GM12878 (cell line): ENCODE measurements at regions not wholly inside any gene's neighbourhood (a gene's known extent, or its start where the extent isn't known, plus 50 kb on each side); places are given as distances from the start of the nearest gene placed in this dataset.

Experiments used
- ATAC-seq: fragments of 200-7000 bp; cut with Tn5 transposase; 3 replicates; pipeline ENCODE4 v1.9.1; 2020; ENCODE audit warnings: mild to moderate bottlenecking, moderate library complexity
- BruUV-seq: library from RNA; stranded (reverse); fragments of 400-500 nt; replicated peaks from 2 replicates; lab custom pipeline; 2021; lab: Mats Ljungman, UMichigan
- CTCF ChIA-PET: fragments of 300-600 bp; sonication (Branson Sonifier 250); formaldehyde crosslinking; extraction: SDS; loops from one replicate; lab custom pipeline; 2021; ENCODE audit warnings: inconsistent platforms; lab: Yijun Ruan, JAX
- POLR2A ChIA-PET: fragments of 350-600 bp; formaldehyde crosslinking; extraction: SDS; loops from one replicate; lab custom pipeline; 2021; ENCODE audit warnings: inconsistent platforms; lab: Charles Lee
- RAD21 ChIA-PET: fragments of 300-600 bp; sonication (Branson Sonifier 250); formaldehyde crosslinking; loops from one replicate; lab custom pipeline; 2023; ENCODE audit warnings: antibody characterized with exemption; ENCODE audit not compliant: unreplicated experiment; lab: Charles Lee
- SMC1A ChIA-PET: fragments of 300-600 bp; sonication (Branson Sonifier 250); formaldehyde crosslinking; loops from one replicate; lab custom pipeline; 2023; ENCODE audit not compliant: unreplicated experiment, uncharacterized antibody; lab: Charles Lee
- DNase-seq: peaks from one replicate; pipeline ENCODE4 v3.0.0-alpha.2; 2011; ENCODE audit warnings: low read depth, low spot score
- FAIRE-seq: peaks from 3 replicates; lab custom pipeline; 2011; peaks lifted over from hg19 to GRCh38; lab: Jason Lieb, UNC
- H2AFZ ChIP-seq: 2 replicates; pipeline ENCODE4 v1.6.0; 2011; ENCODE audit warnings: low read depth, low read length, control low read depth; ENCODE audit not compliant: control insufficient read depth
- H3K27ac ChIP-seq: 2 replicates; pipeline ENCODE4 v1.5.1; 2011; ENCODE audit warnings: control low read depth; ENCODE audit not compliant: control insufficient read depth, insufficient read depth
- H3K27me3 ChIP-seq, 2 experiments: replicated peaks in 1 of 2; 2 replicates each; pipeline versions ENCODE4 v1.6.0 to v1.6.1; 2011; ENCODE audit warnings: low read length in 1 of 2; ENCODE audit not compliant: control insufficient read depth in 2 of 2, insufficient read depth in 2 of 2
- H3K36me3 ChIP-seq, 2 experiments: 2 replicates each; pipeline ENCODE4 v1.5.1; 2011; ENCODE audit warnings: low read length in 1 of 2; ENCODE audit not compliant: control insufficient read depth in 2 of 2, insufficient read depth in 2 of 2
- H3K4me1 ChIP-seq: 2 replicates; pipeline ENCODE4 v1.6.1; 2011; ENCODE audit warnings: mild to moderate bottlenecking, low read length, moderate library complexity, mixed read lengths; ENCODE audit not compliant: control insufficient read depth, insufficient read depth
- H3K4me2 ChIP-seq: 2 replicates; pipeline ENCODE4 v1.6.0; 2011; ENCODE audit warnings: control low read depth; ENCODE audit not compliant: control insufficient read depth, insufficient read depth
- H3K4me3 ChIP-seq: fragments of 200-600 bp; sonication (generic); 2 replicates; pipeline ENCODE4 v1.5.1; 2016
- H3K79me2 ChIP-seq: 2 replicates; pipeline ENCODE4 v1.6.0; 2011; ENCODE audit warnings: low read length; ENCODE audit not compliant: control insufficient read depth, insufficient read depth
- H3K9ac ChIP-seq: 2 replicates; pipeline ENCODE4 v1.8.0; 2011; ENCODE audit warnings: low read length, control low read depth, mixed read lengths; ENCODE audit not compliant: control insufficient read depth, insufficient read depth
- H3K9me3 ChIP-seq: replicated peaks from 3 replicates; pipeline ENCODE4 v1.5.1; 2011; ENCODE audit warnings: mild to moderate bottlenecking, low read length; ENCODE audit not compliant: control insufficient read depth, insufficient read depth
- H4K20me1 ChIP-seq: 2 replicates; pipeline ENCODE4 v1.6.0; 2011; ENCODE audit not compliant: control insufficient read depth, insufficient read depth
- ATF7 ChIP-seq: fragments of 450-650 bp; IDR thresholded peaks from 2 replicates; pipeline ENCODE4 v1.6.1; 2016; ENCODE audit warnings: low read depth, mild to moderate bottlenecking
- CTCF ChIP-seq, 3 experiments: IDR thresholded peaks in 2 of 3; conservative IDR thresholded peaks in 1 of 3; 2 replicates each; pipeline ENCODE4 v1.5.1; 2011; ENCODE audit warnings: low read depth in 3 of 3, low read length in 3 of 3, mild to moderate bottlenecking in 3 of 3, control low read depth in 2 of 3, moderate library complexity in 2 of 3, inconsistent platforms in 1 of 3, mixed read lengths in 1 of 3; ENCODE audit not compliant: control insufficient read depth in 2 of 3, insufficient read depth in 1 of 3; ENCODE audit errors: extremely low read depth in 1 of 3
- FOS ChIP-seq: IDR thresholded peaks from 3 replicates; pipeline ENCODE4 v1.6.1; 2011; ENCODE audit warnings: borderline replicate concordance; ENCODE audit not compliant: insufficient read length; ENCODE audit errors: extremely low read depth
- IKZF1 ChIP-seq: fragments of 450-650 bp; conservative IDR thresholded peaks from 2 replicates; pipeline ENCODE4 v1.6.1; 2017; ENCODE audit warnings: antibody characterized with exemption, mild to moderate bottlenecking
- IKZF2 ChIP-seq, 2 experiments: fragments of 450-650 bp; IDR thresholded peaks; 2 replicates each; pipeline ENCODE4 v1.6.1; 2017; ENCODE audit warnings: mild to moderate bottlenecking in 2 of 2, moderate library complexity in 2 of 2
- MTA2 ChIP-seq: fragments of 450-650 bp; IDR thresholded peaks from 2 replicates; pipeline ENCODE4 v1.6.1; 2016; ENCODE audit warnings: low read depth, mild to moderate bottlenecking, moderate library complexity
- RAD21 ChIP-seq: IDR thresholded peaks from 2 replicates; pipeline ENCODE4 v1.6.1; 2011; ENCODE audit warnings: mild to moderate bottlenecking, low read depth, low read length, moderate library complexity; ENCODE audit not compliant: insufficient read depth
- RELB ChIP-seq: fragments of 450-650 bp; IDR thresholded peaks from 2 replicates; pipeline ENCODE4 v1.6.1; 2017; ENCODE audit warnings: low read depth, mild to moderate bottlenecking, moderate library complexity
- TAF1 ChIP-seq: IDR thresholded peaks from 2 replicates; pipeline ENCODE4 v1.6.1; 2011; ENCODE audit warnings: mild to moderate bottlenecking, low read depth, low read length, borderline replicate concordance
- WGBS: methylation state at CpG from one replicate; pipeline ENCODE4 v1.1.6; 2016; ENCODE audit warnings: low lambda C conversion rate; ENCODE audit not compliant: insufficient replicate concordance, insufficient coverage; ENCODE audit errors: missing lambda C conversion rate; 5-methylcytosine and 5-hydroxymethylcytosine counted together
- in situ Hi-C: fragments of 300-500 bp; cut with MboI; formaldehyde crosslinking; loops from 9 replicates; pipeline ENCODE4 v1.14.3; 2018; ENCODE audit warnings: mixed read lengths
- intact Hi-C: fragments of 100-400 bp; cut with micrococcal nuclease; formaldehyde crosslinking; loops from one replicate; pipeline ENCODE4 v1.14.2; 2022; ENCODE audit not compliant: unreplicated experiment

GRCh38 chr20:6956574-6956973, 189.1 kb downstream of the BMP2 start:
- no TSS peak for BruUV-seq
- FAIRE-seq (no peak), ATAC-seq (peak; percentile 69)

More at GRCh38 chr20:6956574-6956973, 189.1 kb downstream of the BMP2 start:
- no peak for DNase-seq
- 24% methylated on average over 5 of the region's 5 CpGs for WGBS
- intact Hi-C loops (no loop called here), in situ Hi-C loops (no loop called here)
- ChIA-PET CTCF (interaction anchor here (0.8 to 1.3 kb wide), 4 partner anchors 14 to 111 kb away, joined by 3 read pairs; no protein-coding TSS in a partner anchor), POLR2A (interaction anchor here (1.2 to 2.1 kb wide), 2 partner anchors 9 to 19 kb away, joined by 3 to 6 read pairs; no protein-coding TSS in a partner anchor), SMC1A (interaction anchor here (0.6 to 2.4 kb wide), 15 partner anchors 9 to 203 kb away, joined by 3 to 16 read pairs (median 3); no protein-coding TSS in a partner anchor), RAD21 (interaction anchor here (1.1 to 1.7 kb wide), 7 partner anchors 18 to 190 kb away, joined by 3 to 5 read pairs (median 3); no protein-coding TSS in a partner anchor)
- no peaks in the 10 kb centered on the region for H3K4me1 ChIP-seq
- no peaks in the 10 kb centered on the region for H3K79me2 ChIP-seq
- no peaks in the 10 kb centered on the region for H3K27me3 ChIP-seq
- no peak overlapping the region for H3K9ac ChIP-seq
- no peaks in the 10 kb centered on the region for H3K36me3 ChIP-seq
- H4K20me1 ChIP-seq: no peaks in the 10 kb centered on the region
- H3K27ac ChIP-seq: no peak overlapping the region
- no peak overlapping the region for H2AFZ ChIP-seq
- H3K4me2 ChIP-seq: no peak overlapping the region
- no peak for TF ChIP-seq MTA2
- no peak for TF ChIP-seq RAD21
- TF ChIP-seq CTCF (IDR thresholded peaks at IDR 0.05 in 2 of 3, conservative IDR thresholded peaks at IDR 0.05 in 1 of 3; ENCODE audit: control insufficient read depth in 2 of 3, extremely low read depth in 1 of 3, insufficient read depth in 1 of 3, low read depth in 3 of 3, low read length in 3 of 3): no peak
- peak; percentile 61 to 66; a peak in 3 of 4 replicates for TF ChIP-seq IKZF2 (IDR thresholded peaks at IDR 0.05)
- TF ChIP-seq IKZF1: peak; percentile 74
- TF ChIP-seq RELB: peak; percentile 31; the same call in 1 of the 2 replicates
- no peak for TF ChIP-seq FOS
- no peak for TF ChIP-seq TAF1
- TF ChIP-seq ATF7: peak; percentile 22; the same call in 1 of the 2 replicates
- no peaks in the 10 kb centered on the region for H3K9me3 ChIP-seq
- no peak overlapping the region for H3K4me3 ChIP-seq
